Erythroblast (primary cell): ENCODE measurements at regions not wholly inside any gene's neighbourhood (a gene's known extent, or its start where the extent isn't known, plus 50 kb on each side); places are given as distances from the start of the nearest gene placed in this dataset.

Experiments
- GATA1 ChIP-seq: IDR thresholded peaks from 2 replicates; pipeline ENCODE4 v1.6.1; 2011; ENCODE audit warnings: low read depth, mild to moderate bottlenecking, control low read depth, low read length, moderate library complexity
- POLR2A ChIP-seq: IDR thresholded peaks from 2 replicates; pipeline ENCODE4 v1.6.1; 2011; ENCODE audit warnings: mild to moderate bottlenecking, low read length

GRCh38 chr3:29140666-29141065 lies 140.2 kb upstream of the RBMS3 start:
- no peak for TF ChIP-seq POLR2A
- TF ChIP-seq GATA1: no peak
